A549 (cell line): ENCODE measurements at regions not wholly inside any gene's neighbourhood (a gene's known extent, or its start where the extent isn't known, plus 50 kb on each side); places are given as distances from the start of the nearest gene placed in this dataset.
"Not testable (repeated sequence)": the region's sequence is repeated elsewhere in the genome, so short reads cannot be mapped to it uniquely, and the experiment has no call there.

Source experiments
- ATAC-seq, 2 experiments: fragments of 200-7000 bp in 1 of 2; fragments of >200 bp in 1 of 2; cut with Nextera tagmentation in 1 of 2; cut with Tn5 transposase in 1 of 2; 3 replicates each; pipeline versions ENCODE4 v1.8.0 to v1.9.1; 2018 to 2020; ENCODE audit warnings: mild to moderate bottlenecking in 1 of 2, moderate library complexity in 1 of 2
- CTCF ChIA-PET: fragments of 300-600 bp; sonication (Branson Sonifier 250); formaldehyde crosslinking; extraction: SDS; loops from one replicate; lab custom pipeline; 2021; ENCODE audit warnings: antibody characterized with exemption, inconsistent platforms; lab: Yijun Ruan, JAX
- POLR2A ChIA-PET: fragments of 350-600 bp; formaldehyde crosslinking; extraction: SDS; loops from one replicate; lab custom pipeline; 2021; ENCODE audit warnings: antibody characterized with exemption, inconsistent platforms; lab: Yijun Ruan, JAX
- DNase-seq, 2 experiments: peaks; one replicate each; pipeline versions ENCODE4 v3.0.0 to v3.0.0-alpha.2; 2011 to 2016; ENCODE audit warnings: low read depth in 1 of 2, low spot score in 1 of 2
- FAIRE-seq: peaks from 2 replicates; lab custom pipeline; 2011; peaks lifted over from hg19 to GRCh38; lab: Jason Lieb, UNC
- H3K27ac ChIP-seq, 2 experiments: fragments of >200 bp; sonication (Bioruptor Twin); formaldehyde crosslinking; 3 replicates each; pipeline ENCODE4 v1.5.1; 2016 to 2017
- H3K4me1 ChIP-seq: fragments of >200 bp; sonication (Bioruptor Twin); formaldehyde crosslinking; 3 replicates; pipeline ENCODE4 v1.6.1; 2016
- H3K4me2 ChIP-seq: fragments of >200 bp; sonication (Bioruptor Twin); formaldehyde crosslinking; 3 replicates; pipeline ENCODE4 v1.6.1; 2016
- H3K4me3 ChIP-seq: fragments of >200 bp; sonication (Bioruptor Twin); formaldehyde crosslinking; 3 replicates; pipeline ENCODE4 v1.5.1; 2016
- H3K9me3 ChIP-seq: fragments of >200 bp; sonication (Bioruptor Twin); formaldehyde crosslinking; 3 replicates; pipeline ENCODE4 v1.6.1; 2016
- CEBPB ChIP-seq, 2 experiments: fragments of >200 bp in 1 of 2; sonication (Bioruptor Twin) in 1 of 2; formaldehyde crosslinking in 1 of 2; IDR thresholded peaks; 2 replicates each; pipeline ENCODE4 v1.6.1; 2012 to 2016
- CHD4 ChIP-seq: fragments of 200-600 bp; sonication (generic); IDR thresholded peaks from 2 replicates; pipeline ENCODE4 v1.6.1; 2016; ENCODE audit warnings: antibody characterized with exemption, mild to moderate bottlenecking, borderline replicate concordance
- ESRRA ChIP-seq: fragments of 150-350 bp; IDR thresholded peaks from 2 replicates; pipeline ENCODE4 v1.6.1; 2014; ENCODE audit warnings: mild to moderate bottlenecking, low read length, borderline replicate concordance
- GATA3 ChIP-seq: IDR thresholded peaks from 2 replicates; pipeline ENCODE4 v1.6.1; 2012; ENCODE audit warnings: borderline replicate concordance
- JUNB ChIP-seq: fragments of >200 bp; sonication (Bioruptor Twin); formaldehyde crosslinking; IDR thresholded peaks from 2 replicates; pipeline ENCODE4 v1.6.1; 2016
- KDM1A ChIP-seq: fragments of 200-600 bp; sonication (generic); IDR thresholded peaks from 2 replicates; pipeline ENCODE4 v1.6.1; 2016; ENCODE audit warnings: low read depth, mild to moderate bottlenecking
- KDM5A ChIP-seq: fragments of 200-600 bp; sonication (generic); IDR thresholded peaks from 2 replicates; pipeline ENCODE4 v1.6.1; 2016; ENCODE audit warnings: antibody characterized with exemption, mild to moderate bottlenecking
- MAZ ChIP-seq: fragments of 150-350 bp; IDR thresholded peaks from 2 replicates; pipeline ENCODE4 v1.6.1; 2014; ENCODE audit warnings: antibody characterized with exemption, low read depth, low read length, borderline replicate concordance
- PHF8 ChIP-seq: fragments of 200-600 bp; sonication (generic); IDR thresholded peaks from 2 replicates; pipeline ENCODE4 v1.6.1; 2016; ENCODE audit warnings: low read depth, mild to moderate bottlenecking, antibody characterized with exemption, moderate library complexity, borderline replicate concordance
- POLR2AphosphoS2 ChIP-seq: conservative IDR thresholded peaks from 2 replicates; pipeline ENCODE4 v1.6.1; 2012; ENCODE audit warnings: low read length, improper control_type of control experiment, inconsistent platforms
- RAD21 ChIP-seq, 2 experiments: fragments of >200 bp in 1 of 2; sonication (Bioruptor Twin) in 1 of 2; formaldehyde crosslinking in 1 of 2; IDR thresholded peaks in 1 of 2; conservative IDR thresholded peaks in 1 of 2; 2 replicates in 1 of 2; 3 replicates in 1 of 2; pipeline ENCODE4 v1.6.1; 2012 to 2018; ENCODE audit warnings: inconsistent platforms in 1 of 2
- RFX5 ChIP-seq: fragments of 450-650 bp; IDR thresholded peaks from 2 replicates; pipeline ENCODE4 v1.7.1; 2014; ENCODE audit warnings: antibody characterized with exemption, mild to moderate bottlenecking, moderate library complexity
- SMC3 ChIP-seq: fragments of >200 bp; sonication (Bioruptor Twin); formaldehyde crosslinking; IDR thresholded peaks from 3 replicates; pipeline ENCODE4 v1.6.1; 2018; ENCODE audit warnings: inconsistent platforms
- WGBS: methylation state at CpG from one replicate; pipeline ENCODE4 v1.1.6; 2017; ENCODE audit errors: missing lambda C conversion rate; 5-methylcytosine and 5-hydroxymethylcytosine counted together
- TF ChIP-seq, protein P1 (sequence below): fragments of >200 bp; sonication (Bioruptor Twin); formaldehyde crosslinking; IDR thresholded peaks from 2 replicates; pipeline ENCODE4 v1.6.1; 2016
- TF ChIP-seq, protein P2 (sequence below): IDR thresholded peaks from 2 replicates; pipeline ENCODE4 v1.6.1; 2012
- TF ChIP-seq, protein P3 (sequence below): IDR thresholded peaks from 2 replicates; pipeline ENCODE4 v1.6.1; 2012
- TF ChIP-seq, protein P4 (sequence below): fragments of 250-450 bp; sonication (Bioruptor Pico); IDR thresholded peaks from 2 replicates; pipeline ENCODE4 v1.5.0; 2020; ENCODE audit warnings: low read depth, mild to moderate bottlenecking, moderate library complexity

DNA sequence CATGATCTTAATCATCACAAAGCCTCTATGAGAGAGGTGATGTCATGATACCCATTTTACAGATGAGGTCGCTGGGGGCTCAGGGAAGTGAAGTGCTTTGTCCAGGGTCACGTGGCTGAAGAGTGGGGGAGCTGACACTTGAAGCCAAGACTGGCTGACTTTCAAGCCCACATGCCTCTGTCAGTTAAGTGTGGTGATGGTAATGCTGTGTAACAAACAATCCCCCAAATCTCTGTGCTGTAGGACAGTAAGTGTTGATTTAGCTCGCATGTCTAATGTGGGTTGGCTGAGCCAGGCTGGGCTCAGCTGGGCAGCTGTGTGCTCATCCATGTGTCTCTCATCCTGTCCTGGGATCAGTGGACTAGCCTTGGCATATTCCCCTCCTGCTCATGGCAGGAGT, 87.1 kb upstream of the GRK3 start:
- Histone ChIP-seq H3K9me3 (no peaks in the 10 kb centered on the region), H3K4me2 (no peak overlapping the region), H3K4me1 (no peaks in the 10 kb centered on the region), H3K4me3 (no peak overlapping the region), H3K27ac (no peak overlapping the region)
- no peak for TF ChIP-seq RFX5
- TF ChIP-seq, protein P1, sequence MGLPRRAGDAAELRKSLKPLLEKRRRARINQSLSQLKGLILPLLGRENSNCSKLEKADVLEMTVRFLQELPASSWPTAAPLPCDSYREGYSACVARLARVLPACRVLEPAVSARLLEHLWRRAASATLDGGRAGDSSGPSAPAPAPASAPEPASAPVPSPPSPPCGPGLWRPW, result no peak
- no peak for TF ChIP-seq SMC3
- TF ChIP-seq, protein P2, sequence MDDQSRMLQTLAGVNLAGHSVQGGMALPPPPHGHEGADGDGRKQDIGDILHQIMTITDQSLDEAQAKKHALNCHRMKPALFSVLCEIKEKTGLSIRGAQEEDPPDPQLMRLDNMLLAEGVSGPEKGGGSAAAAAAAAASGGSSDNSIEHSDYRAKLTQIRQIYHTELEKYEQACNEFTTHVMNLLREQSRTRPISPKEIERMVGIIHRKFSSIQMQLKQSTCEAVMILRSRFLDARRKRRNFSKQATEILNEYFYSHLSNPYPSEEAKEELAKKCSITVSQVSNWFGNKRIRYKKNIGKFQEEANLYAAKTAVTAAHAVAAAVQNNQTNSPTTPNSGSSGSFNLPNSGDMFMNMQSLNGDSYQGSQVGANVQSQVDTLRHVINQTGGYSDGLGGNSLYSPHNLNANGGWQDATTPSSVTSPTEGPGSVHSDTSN, result no peak
- TF ChIP-seq POLR2AphosphoS2, result no peak
- TF ChIP-seq MAZ, result no peak
- no peak for TF ChIP-seq JUNB
- no peak for TF ChIP-seq CEBPB (IDR thresholded peaks at IDR 0.05)
- FAIRE-seq (no peak), ATAC-seq (no peak), DNase-seq (no peak)
- ChIA-PET POLR2A (no interaction called here), CTCF (interaction anchor here (1.8 kb wide), 1 partner anchor 296 kb away, joined by 8 read pairs; no protein-coding TSS in a partner anchor)
- 87% methylated on average over 2 of the region's 3 CpGs for WGBS

DNA sequence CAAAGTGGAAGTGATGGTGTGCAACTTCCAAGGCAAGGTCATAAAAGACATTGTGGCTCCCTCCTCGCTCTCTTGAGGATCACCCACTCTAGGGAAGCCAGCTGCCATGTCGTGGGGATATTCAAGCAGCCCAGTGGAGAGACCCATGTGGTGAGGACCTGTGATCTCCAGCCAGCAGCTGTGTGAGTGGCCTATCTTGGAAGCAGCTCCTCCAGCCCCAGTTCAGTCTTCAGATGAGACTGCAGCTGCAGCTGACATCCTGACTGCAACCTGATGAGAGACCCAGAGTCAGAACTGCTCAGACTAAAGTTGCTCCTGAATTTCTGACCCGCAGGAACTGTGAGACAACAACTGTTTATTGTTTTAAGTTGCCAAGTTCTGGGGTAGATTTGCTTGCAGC, 86.4 kb upstream of the GRK3 start:
- TF ChIP-seq KDM5A (no peak), RFX5 (no peak), GATA3 (no peak), ESRRA (no peak)
- TF ChIP-seq, protein P2, result no peak
- ChIA-PET CTCF (interaction anchor here (1.0 kb wide), 1 partner anchor 295 kb away, joined by 7 read pairs; no protein-coding TSS in a partner anchor), POLR2A (no interaction called here)
- Histone ChIP-seq H3K4me1 (no peaks in the 10 kb centered on the region), H3K4me2 (no peak overlapping the region), H3K4me3 (no peak overlapping the region), H3K9me3 (no peaks in the 10 kb centered on the region), H3K27ac (no peak overlapping the region)
- 95% methylated on average over 3 of the region's 3 CpGs for WGBS
- no peak for ATAC-seq
- no peak for DNase-seq
- FAIRE-seq, result no peak

DNA sequence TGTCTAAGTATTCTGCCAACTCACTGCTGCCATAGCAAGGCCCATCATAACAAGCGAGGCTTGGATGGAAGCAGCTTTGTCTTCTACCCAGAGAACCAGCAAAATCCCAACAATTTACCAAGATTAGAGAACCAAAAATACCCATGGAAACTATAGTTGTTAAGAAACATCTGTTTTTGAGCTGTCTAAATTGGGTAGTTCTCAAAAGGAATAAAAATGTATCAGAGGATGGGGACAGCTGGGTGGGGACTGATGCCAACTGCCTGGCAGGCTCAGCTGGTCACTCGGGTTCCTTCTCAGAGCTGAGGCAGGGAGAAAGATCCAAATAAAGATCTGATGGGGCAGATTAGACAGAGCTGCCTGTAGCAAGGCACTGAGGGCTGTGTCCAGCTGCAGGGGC, 85.9 kb upstream of the GRK3 start:
- Histone ChIP-seq H3K27ac (no peak overlapping the region), H3K4me3 (no peak overlapping the region), H3K4me2 (no peak overlapping the region), H3K4me1 (no peaks in the 10 kb centered on the region), H3K9me3 (no peaks in the 10 kb centered on the region)
- ChIA-PET CTCF (interaction anchor here (1.0 kb wide), 1 partner anchor 294 kb away, joined by 7 read pairs; no protein-coding TSS in a partner anchor), POLR2A (no interaction called here)
- 89% methylated on average over 2 of the region's 2 CpGs for WGBS
- DNase-seq (no peak), ATAC-seq (no peak), FAIRE-seq (no peak)
- TF ChIP-seq CEBPB (IDR thresholded peaks at IDR 0.05) (no peak), KDM1A (no peak), CHD4 (no peak), SMC3 (no peak), RFX5 (no peak), PHF8 (no peak), RAD21 (conservative IDR thresholded peaks at IDR 0.05 in 1 of 2, IDR thresholded peaks at IDR 0.05 in 1 of 2) (no peak)
- TF ChIP-seq, protein P3, sequence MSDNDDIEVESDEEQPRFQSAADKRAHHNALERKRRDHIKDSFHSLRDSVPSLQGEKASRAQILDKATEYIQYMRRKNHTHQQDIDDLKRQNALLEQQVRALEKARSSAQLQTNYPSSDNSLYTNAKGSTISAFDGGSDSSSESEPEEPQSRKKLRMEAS, result no peak
- TF ChIP-seq, protein P4, sequence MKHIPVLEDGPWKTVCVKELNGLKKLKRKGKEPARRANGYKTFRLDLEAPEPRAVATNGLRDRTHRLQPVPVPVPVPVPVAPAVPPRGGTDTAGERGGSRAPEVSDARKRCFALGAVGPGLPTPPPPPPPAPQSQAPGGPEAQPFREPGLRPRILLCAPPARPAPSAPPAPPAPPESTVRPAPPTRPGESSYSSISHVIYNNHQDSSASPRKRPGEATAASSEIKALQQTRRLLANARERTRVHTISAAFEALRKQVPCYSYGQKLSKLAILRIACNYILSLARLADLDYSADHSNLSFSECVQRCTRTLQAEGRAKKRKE (CRISPR knock-in tag), result no peak

DNA sequence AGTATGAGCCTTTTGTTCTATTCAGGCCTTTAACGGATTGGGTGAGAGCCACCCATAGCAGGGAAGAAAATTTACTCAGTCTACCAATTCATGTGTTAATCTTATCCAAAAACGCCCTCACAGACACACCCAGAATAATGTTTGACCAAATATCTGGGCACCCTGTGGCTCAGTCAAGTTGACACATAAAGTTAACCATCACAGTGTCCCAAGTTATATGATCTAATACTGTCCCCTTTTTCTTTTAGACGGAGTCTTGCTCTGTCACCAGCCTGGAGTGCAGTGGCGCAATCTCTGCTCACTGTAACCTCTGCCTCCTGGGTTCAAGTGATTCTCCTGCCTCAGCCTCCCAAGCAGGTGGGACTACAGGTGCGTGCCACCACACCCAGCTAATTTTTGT, 83.6 kb upstream of the GRK3 start:
- H3K27ac ChIP-seq, ATAC-seq, FAIRE-seq, H3K4me1 ChIP-seq, DNase-seq, H3K4me2 ChIP-seq, POLR2A ChIA-PET, H3K9me3 ChIP-seq, H3K4me3 ChIP-seq: not testable (repeated sequence)
- CTCF ChIA-PET, result interaction anchor here (0.7 kb wide), 1 partner anchor 18 kb away, joined by 3 read pairs; no protein-coding TSS in a partner anchor
- WGBS, result 91% methylated on average over 5 of the region's 5 CpGs
